GM12878 (cell line): ENCODE measurements at regions not wholly inside any gene's neighbourhood (a gene's known extent, or its start where the extent isn't known, plus 50 kb on each side); places are given as distances from the start of the nearest gene placed in this dataset.

Experiments
- CTCF ChIP-seq, 3 experiments: IDR thresholded peaks in 2 of 3; conservative IDR thresholded peaks in 1 of 3; 2 replicates each; pipeline ENCODE4 v1.5.1; 2011; ENCODE audit warnings: low read depth in 3 of 3, low read length in 3 of 3, mild to moderate bottlenecking in 3 of 3, control low read depth in 2 of 3, moderate library complexity in 2 of 3, inconsistent platforms in 1 of 3, mixed read lengths in 1 of 3; ENCODE audit not compliant: control insufficient read depth in 2 of 3, insufficient read depth in 1 of 3; ENCODE audit errors: extremely low read depth in 1 of 3
- EZH2 ChIP-seq: IDR thresholded peaks from 2 replicates; pipeline ENCODE4 v1.6.1; 2012; ENCODE audit warnings: low read depth, mild to moderate bottlenecking, control low read depth, inconsistent platforms, low read length, borderline replicate concordance; ENCODE audit not compliant: control insufficient read depth
- PAX5 ChIP-seq: IDR thresholded peaks from 2 replicates; pipeline ENCODE4 v1.6.1; 2011; ENCODE audit warnings: low read depth, low read length, borderline replicate concordance
- POLR2A ChIP-seq: IDR thresholded peaks from 2 replicates; pipeline ENCODE4 v1.6.1; 2011; ENCODE audit warnings: low read depth, mild to moderate bottlenecking, low read length
- RAD21 ChIP-seq: IDR thresholded peaks from 2 replicates; pipeline ENCODE4 v1.6.1; 2011; ENCODE audit warnings: mild to moderate bottlenecking, low read depth, low read length, moderate library complexity; ENCODE audit not compliant: insufficient read depth
- TAF1 ChIP-seq: IDR thresholded peaks from 2 replicates; pipeline ENCODE4 v1.6.1; 2011; ENCODE audit warnings: mild to moderate bottlenecking, low read depth, low read length, borderline replicate concordance
- TARDBP ChIP-seq: IDR thresholded peaks from 2 replicates; pipeline ENCODE4 v1.6.1; 2016; ENCODE audit warnings: borderline replicate concordance

- no peak for TF ChIP-seq CTCF (IDR thresholded peaks at IDR 0.05 in 2 of 3, conservative IDR thresholded peaks at IDR 0.05 in 1 of 3; ENCODE audit: control insufficient read depth in 2 of 3, extremely low read depth in 1 of 3, insufficient read depth in 1 of 3, low read depth in 3 of 3, low read length in 3 of 3)
- no peak for TF ChIP-seq PAX5
- TF ChIP-seq POLR2A = no peak
- TF ChIP-seq TARDBP = no peak
- no peak for TF ChIP-seq RAD21
- no peak for TF ChIP-seq EZH2
- TF ChIP-seq TAF1 = no peak
Measured at GRCh38 chr3:72194458-72194857, 409.5 kb upstream of the PROK2 start.
